Liver (tissue), 3 donors: ENCODE measurements at regions not wholly inside any gene's neighbourhood (a gene's known extent, or its start where the extent isn't known, plus 50 kb on each side); places are given as distances from the start of the nearest gene placed in this dataset.
"Not testable (repeated sequence)": the region's sequence is repeated elsewhere in the genome, so short reads cannot be mapped to it uniquely, and the experiment has no call there.

ENCODE experiments used
- ATF3 ChIP-seq: IDR thresholded peaks from 2 replicates; pipeline ENCODE4 v1.6.1; 2016; ENCODE audit warnings: antibody characterized with exemption
- CTCF ChIP-seq: fragments of 150-350 bp; IDR thresholded peaks from 2 replicates; pipeline ENCODE4 v1.5.1; 2017; ENCODE audit warnings: improper control_type of control experiment, low read depth, low read length; ENCODE audit not compliant: missing input control
- EGR1 ChIP-seq, 2 donors: IDR thresholded peaks; 2 replicates each; pipeline ENCODE4 v1.6.1; 2016 to 2018; ENCODE audit warnings: antibody characterized with exemption in 2 of 2, low read depth in 2 of 2
- FOXA1 ChIP-seq: IDR thresholded peaks from 2 replicates; pipeline ENCODE4 v1.6.1; 2016; ENCODE audit warnings: antibody characterized with exemption
- GABPA ChIP-seq, 2 donors: IDR thresholded peaks in 1 of 2; conservative IDR thresholded peaks in 1 of 2; 2 replicates each; pipeline ENCODE4 v1.6.1; 2016; ENCODE audit warnings: antibody characterized with exemption in 2 of 2, mild to moderate bottlenecking in 1 of 2, moderate library complexity in 1 of 2
- RAD21 ChIP-seq, 2 donors: IDR thresholded peaks; 2 replicates each; pipeline ENCODE4 v1.6.1; 2016; ENCODE audit warnings: antibody characterized with exemption in 2 of 2, mild to moderate bottlenecking in 2 of 2
- REST ChIP-seq: IDR thresholded peaks from 2 replicates; pipeline ENCODE4 v1.6.1; 2016; ENCODE audit warnings: antibody characterized with exemption, mild to moderate bottlenecking
- SP1 ChIP-seq: IDR thresholded peaks from 2 replicates; pipeline ENCODE4 v1.6.1; 2018; ENCODE audit warnings: antibody characterized with exemption, mild to moderate bottlenecking
- TAF1 ChIP-seq: conservative IDR thresholded peaks from 2 replicates; pipeline ENCODE4 v1.6.1; 2016; ENCODE audit warnings: antibody characterized with exemption, mild to moderate bottlenecking
- YY1 ChIP-seq: IDR thresholded peaks from 2 replicates; pipeline ENCODE4 v1.6.1; 2016; ENCODE audit warnings: antibody characterized with exemption, mild to moderate bottlenecking
- TF ChIP-seq, protein P1 (sequence below): IDR thresholded peaks from 2 replicates; pipeline ENCODE4 v1.6.1; 2016; ENCODE audit warnings: antibody characterized with exemption
- TF ChIP-seq, protein P2 (sequence below): IDR thresholded peaks from 2 replicates; pipeline ENCODE4 v1.6.1; 2016; ENCODE audit warnings: antibody characterized with exemption
- donor health status: healthy.
- donor health status: healthy.

GRCh38 chr16:5247403-5247802, 149.8 kb upstream of the EEF2KMT start:
- not testable (repeated sequence) for TF ChIP-seq CTCF; REST; ATF3; TAF1; YY1; EGR1 (IDR thresholded peaks at IDR 0.05; ENCODE audit: low read depth in 2 of 2); SP1; RAD21 (IDR thresholded peaks at IDR 0.05); FOXA1; GABPA (IDR thresholded peaks at IDR 0.05 in 1 of 2, conservative IDR thresholded peaks at IDR 0.05 in 1 of 2)
- TF ChIP-seq, protein P1, sequence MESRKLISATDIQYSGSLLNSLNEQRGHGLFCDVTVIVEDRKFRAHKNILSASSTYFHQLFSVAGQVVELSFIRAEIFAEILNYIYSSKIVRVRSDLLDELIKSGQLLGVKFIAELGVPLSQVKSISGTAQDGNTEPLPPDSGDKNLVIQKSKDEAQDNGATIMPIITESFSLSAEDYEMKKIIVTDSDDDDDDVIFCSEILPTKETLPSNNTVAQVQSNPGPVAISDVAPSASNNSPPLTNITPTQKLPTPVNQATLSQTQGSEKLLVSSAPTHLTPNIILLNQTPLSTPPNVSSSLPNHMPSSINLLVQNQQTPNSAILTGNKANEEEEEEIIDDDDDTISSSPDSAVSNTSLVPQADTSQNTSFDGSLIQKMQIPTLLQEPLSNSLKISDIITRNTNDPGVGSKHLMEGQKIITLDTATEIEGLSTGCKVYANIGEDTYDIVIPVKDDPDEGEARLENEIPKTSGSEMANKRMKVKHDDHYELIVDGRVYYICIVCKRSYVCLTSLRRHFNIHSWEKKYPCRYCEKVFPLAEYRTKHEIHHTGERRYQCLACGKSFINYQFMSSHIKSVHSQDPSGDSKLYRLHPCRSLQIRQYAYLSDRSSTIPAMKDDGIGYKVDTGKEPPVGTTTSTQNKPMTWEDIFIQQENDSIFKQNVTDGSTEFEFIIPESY, result not testable (repeated sequence)
- TF ChIP-seq, protein P2, sequence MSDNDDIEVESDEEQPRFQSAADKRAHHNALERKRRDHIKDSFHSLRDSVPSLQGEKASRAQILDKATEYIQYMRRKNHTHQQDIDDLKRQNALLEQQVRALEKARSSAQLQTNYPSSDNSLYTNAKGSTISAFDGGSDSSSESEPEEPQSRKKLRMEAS, result not testable (repeated sequence)
